Stomach (tissue), 8 donors: ENCODE measurements at regions not wholly inside any gene's neighbourhood (a gene's known extent, or its start where the extent isn't known, plus 50 kb on each side); places are given as distances from the start of the nearest gene placed in this dataset.

Experiments used
- DNase-seq, 2 donors: peaks; one replicate each; pipeline versions ENCODE4 v3.0.0 to v3.0.0-alpha.2; 2013 to 2019
- H3K27ac ChIP-seq, 5 donors: fragments of 200-600 bp in 4 of 5; sonication (generic) in 4 of 5; one replicate each; pipeline ENCODE4 v1.5.1; 2013 to 2019; ENCODE audit warnings: mild to moderate bottlenecking in 1 of 5, moderate library complexity in 1 of 5
- H3K27me3 ChIP-seq, 3 donors: fragments of 200-600 bp; sonication (generic); one replicate each; pipeline ENCODE4 v1.5.1; 2017 to 2019; ENCODE audit warnings: mixed run types in 1 of 3
- H3K36me3 ChIP-seq, 4 donors: fragments of 200-600 bp; sonication (generic); 1 replicate in 3 of 4; 2 replicates in 1 of 4; pipeline ENCODE4 v1.5.1; 2016 to 2019
- H3K4me1 ChIP-seq, 4 donors: fragments of 200-600 bp; sonication (generic); one replicate each; pipeline ENCODE4 v1.5.1; 2016 to 2019
- H3K4me3 ChIP-seq, 4 donors: fragments of 200-600 bp; sonication (generic) in 3 of 4; one replicate each; pipeline ENCODE4 v1.5.1; 2016 to 2019; ENCODE audit warnings: mild to moderate bottlenecking in 1 of 4
- H3K9me3 ChIP-seq, 4 donors: fragments of 200-600 bp; sonication (generic); one replicate each; pipeline ENCODE4 v1.5.1; 2016 to 2019
- CTCF ChIP-seq, 7 experiments: fragments of 450-650 bp in 4 of 7; fragments of 200-600 bp in 3 of 7; sonication (generic) in 3 of 7; IDR thresholded peaks; one replicate each; pipeline ENCODE4 v1.5.1; 2016 to 2019; ENCODE audit warnings: antibody characterized with exemption in 7 of 7, control low read depth in 2 of 7, mild to moderate bottlenecking in 1 of 7
- EP300 ChIP-seq: sonication (generic); formaldehyde crosslinking; IDR thresholded peaks from one replicate; pipeline ENCODE4 v1.6.1; 2017; ENCODE audit warnings: antibody characterized with exemption
- POLR2A ChIP-seq, 4 donors: fragments of 450-650 bp; IDR thresholded peaks; one replicate each; pipeline ENCODE4 v1.6.1; 2016; ENCODE audit warnings: antibody characterized with exemption in 4 of 4, control low read depth in 2 of 4, mild to moderate bottlenecking in 1 of 4, moderate library complexity in 1 of 4
- POLR2AphosphoS5 ChIP-seq, 3 donors: sonication (generic); formaldehyde crosslinking; IDR thresholded peaks; one replicate each; pipeline ENCODE4 v1.6.1; 2016; ENCODE audit warnings: antibody characterized with exemption in 3 of 3
- WGBS, 5 donors: extraction: QIAGEN DNeasy Blood & Tissue Kit in 3 of 5; methylation state at CpG; one replicate each; pipeline versions ENCODE4 v1.1.5 to v1.1.7; 2013 to 2018; 5-methylcytosine and 5-hydroxymethylcytosine counted together
- intact Hi-C: fragments of 100-400 bp; cut with DNase I; formaldehyde crosslinking; loops from one replicate; pipeline ENCODE4 v1.15.1; 2023; ENCODE audit warnings: low total_unique reads
- donor health status: healthy with polysubstance abuse.
- donor health status: Bipolar disorder and iron deficiency.
- donor health status: healthy.

- intact Hi-C loops: no loop called here
- no peaks in the 10 kb centered on the region for H3K4me1 ChIP-seq
- no peaks in the 10 kb centered on the region for H3K36me3 ChIP-seq
- TF ChIP-seq POLR2A (IDR thresholded peaks at IDR 0.05) (no peak), CTCF (IDR thresholded peaks at IDR 0.05) (no peak)
- no peak overlapping the region for H3K27ac ChIP-seq
- H3K9me3 ChIP-seq: peaks cover 0 to 18% (median 2%) of the 10 kb centered on the region in 4 donors
- 50 to 83% (median 72%) methylated on average over 1 of the region's 1 CpG for WGBS, 5 donors
- no peak overlapping the region for H3K4me3 ChIP-seq
- DNase-seq: no peak
- no peaks in the 10 kb centered on the region for H3K27me3 ChIP-seq
Observed at GRCh38 chr5:87885758-87886157, 382.9 kb downstream of the TMEM161B start.

GRCh38 chr5:87877495-87877894 lies 391.1 kb downstream of the TMEM161B start:
- intact Hi-C loops: no loop called here
- H3K9me3 ChIP-seq: peaks cover 0 to 20% (median 12%) of the 10 kb centered on the region in 4 donors
- H3K27ac ChIP-seq: no peak overlapping the region
- H3K36me3 ChIP-seq: no peaks in the 10 kb centered on the region
- no peak for DNase-seq
- H3K27me3 ChIP-seq: no peaks in the 10 kb centered on the region
- 54 to 70% (median 60%) methylated on average over 2 of the region's 2 CpGs for WGBS, 5 donors
- no peak for TF ChIP-seq POLR2AphosphoS5 (IDR thresholded peaks at IDR 0.05)
- no peak for TF ChIP-seq POLR2A (IDR thresholded peaks at IDR 0.05)
- no peak for TF ChIP-seq CTCF (IDR thresholded peaks at IDR 0.05)
- TF ChIP-seq EP300: no peak
- H3K4me1 ChIP-seq: no peaks in the 10 kb centered on the region
- H3K4me3 ChIP-seq: no peak overlapping the region

- 21 to 40% (median 32%) methylated on average over 1 of the region's 1 CpG for WGBS, 5 donors
- no peaks in the 10 kb centered on the region for H3K36me3 ChIP-seq
- TF ChIP-seq POLR2A (IDR thresholded peaks at IDR 0.05) (no peak), POLR2AphosphoS5 (IDR thresholded peaks at IDR 0.05) (no peak), CTCF (IDR thresholded peaks at IDR 0.05) (no peak), EP300 (no peak)
- no peak for DNase-seq
- H3K9me3 ChIP-seq: peaks cover 0 to 18% (median 12%) of the 10 kb centered on the region in 4 donors
- H3K27ac ChIP-seq: no peak overlapping the region
- H3K4me3 ChIP-seq: no peak overlapping the region
- H3K27me3 ChIP-seq: no peaks in the 10 kb centered on the region
- H3K4me1 ChIP-seq: no peaks in the 10 kb centered on the region
- intact Hi-C loops: no loop called here
Observed at GRCh38 chr5:87877023-87877422, 391.6 kb downstream of the TMEM161B start.

- Histone ChIP-seq H3K27me3 (no peaks in the 10 kb centered on the region), H3K27ac (no peak overlapping the region), H3K4me1 (no peaks in the 10 kb centered on the region), H3K9me3 (peaks cover 0 to 18% (median 11%) of the 10 kb centered on the region in 4 donors), H3K4me3 (no peak overlapping the region), H3K36me3 (no peaks in the 10 kb centered on the region)
- DNase-seq: no peak
- intact Hi-C loops: no loop called here
- TF ChIP-seq CTCF (IDR thresholded peaks at IDR 0.05): no peak
- no peak for TF ChIP-seq POLR2AphosphoS5 (IDR thresholded peaks at IDR 0.05)
- TF ChIP-seq POLR2A (IDR thresholded peaks at IDR 0.05): no peak
- no peak for TF ChIP-seq EP300
- WGBS, 5 donors: 48 to 64% (median 57%) methylated on average over 2 of the region's 2 CpGs
Observed at GRCh38 chr5:87876616-87877015, 392.0 kb downstream of the TMEM161B start.
